Thyroid gland (tissue), 4 donors: ENCODE measurements at regions not wholly inside any gene's neighbourhood (a gene's known extent, or its start where the extent isn't known, plus 50 kb on each side); places are given as distances from the start of the nearest gene placed in this dataset.

ENCODE experiments used
- DNase-seq, 2 donors: peaks; one replicate each; pipeline ENCODE4 v3.0.0-alpha.2; 2019
- H3K27ac ChIP-seq, 3 donors: fragments of 200-600 bp; sonication (generic); 1 replicate in 2 of 3; 2 replicates in 1 of 3; pipeline ENCODE4 v1.5.1; 2016 to 2019; ENCODE audit warnings: mild to moderate bottlenecking in 1 of 3, moderate library complexity in 1 of 3
- H3K27me3 ChIP-seq: fragments of 200-600 bp; sonication (generic); one replicate; pipeline ENCODE4 v1.5.1; 2019
- H3K36me3 ChIP-seq, 2 donors: fragments of 200-600 bp; sonication (generic); one replicate each; pipeline ENCODE4 v1.5.1; 2016 to 2019
- H3K4me1 ChIP-seq, 2 donors: fragments of 200-600 bp; sonication (generic); one replicate each; pipeline ENCODE4 v1.5.1; 2017 to 2019
- H3K4me3 ChIP-seq, 3 donors: fragments of 200-600 bp; sonication (generic); replicated peaks in 1 of 3; 1 replicate in 2 of 3; 2 replicates in 1 of 3; pipeline ENCODE4 v1.5.1; 2016; ENCODE audit warnings: mild to moderate bottlenecking in 1 of 3
- H3K9me3 ChIP-seq: fragments of 200-600 bp; sonication (generic); one replicate; pipeline ENCODE4 v1.5.1; 2017
- POLR2A ChIP-seq, 2 donors: fragments of 450-650 bp; IDR thresholded peaks; one replicate each; pipeline ENCODE4 v1.6.1; 2017; ENCODE audit warnings: antibody characterized with exemption in 2 of 2, mild to moderate bottlenecking in 2 of 2, moderate library complexity in 1 of 2
- WGBS, 2 donors: methylation state at CpG; one replicate each; pipeline ENCODE4 v1.1.5; 2017; 5-methylcytosine and 5-hydroxymethylcytosine counted together
- intact Hi-C: fragments of 100-400 bp; cut with DNase I; formaldehyde crosslinking; loops from one replicate; pipeline ENCODE4 v1.15.1; 2023
- TF ChIP-seq, protein P1 (sequence below), 6 experiments: fragments of 200-600 bp in 3 of 6; fragments of 450-650 bp in 3 of 6; sonication (generic) in 3 of 6; IDR thresholded peaks; one replicate each; pipeline ENCODE4 v1.5.1; 2016 to 2019; ENCODE audit warnings: antibody characterized with exemption in 6 of 6, mild to moderate bottlenecking in 2 of 6, inconsistent platforms in 1 of 6, moderate library complexity in 1 of 6

DNA sequence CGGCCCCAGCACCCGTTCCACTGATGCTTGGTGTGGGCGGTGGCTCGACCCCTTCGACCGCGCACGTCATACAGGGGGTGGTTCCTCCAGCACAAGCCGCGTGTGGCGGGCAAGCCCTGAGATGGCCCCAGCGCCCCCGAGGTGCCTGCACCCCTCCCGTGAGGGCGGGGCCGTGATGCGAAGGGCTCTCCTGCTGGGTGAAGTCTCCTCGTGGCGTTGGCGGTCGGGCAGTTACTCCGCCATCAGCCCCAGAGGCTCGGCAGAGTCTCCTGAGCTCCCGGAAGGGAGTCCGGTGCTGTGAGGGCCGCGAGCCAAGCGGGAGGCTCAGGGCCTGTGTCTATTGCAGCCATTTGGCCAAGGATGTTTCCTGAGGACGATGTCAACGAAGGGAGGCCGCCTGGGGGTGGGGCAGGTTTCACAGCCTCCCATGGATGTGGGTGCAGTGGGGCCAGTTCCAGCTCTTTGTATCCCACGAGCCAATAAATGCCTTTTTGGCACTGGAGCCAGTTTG, 78.1 kb upstream of the GALNT9 start:
- H3K27me3 ChIP-seq, result no peaks in the 10 kb centered on the region
- intact Hi-C loops, result loop anchor here (10.0 kb wide), 1 partner anchor 253 kb away; no protein-coding TSS in a partner anchor
- no peaks in the 10 kb centered on the region for H3K36me3 ChIP-seq
- H3K4me1 ChIP-seq, result no peaks in the 10 kb centered on the region
- 27 to 54% methylated on average over 9 of the region's 32 CpGs for whole genome bisulfite sequencing, 2 donors
- no peak for DNase-seq
- no peaks in the 10 kb centered on the region for H3K9me3 ChIP-seq
- no peak overlapping the region for H3K4me3 ChIP-seq
- TF ChIP-seq, protein P1, sequence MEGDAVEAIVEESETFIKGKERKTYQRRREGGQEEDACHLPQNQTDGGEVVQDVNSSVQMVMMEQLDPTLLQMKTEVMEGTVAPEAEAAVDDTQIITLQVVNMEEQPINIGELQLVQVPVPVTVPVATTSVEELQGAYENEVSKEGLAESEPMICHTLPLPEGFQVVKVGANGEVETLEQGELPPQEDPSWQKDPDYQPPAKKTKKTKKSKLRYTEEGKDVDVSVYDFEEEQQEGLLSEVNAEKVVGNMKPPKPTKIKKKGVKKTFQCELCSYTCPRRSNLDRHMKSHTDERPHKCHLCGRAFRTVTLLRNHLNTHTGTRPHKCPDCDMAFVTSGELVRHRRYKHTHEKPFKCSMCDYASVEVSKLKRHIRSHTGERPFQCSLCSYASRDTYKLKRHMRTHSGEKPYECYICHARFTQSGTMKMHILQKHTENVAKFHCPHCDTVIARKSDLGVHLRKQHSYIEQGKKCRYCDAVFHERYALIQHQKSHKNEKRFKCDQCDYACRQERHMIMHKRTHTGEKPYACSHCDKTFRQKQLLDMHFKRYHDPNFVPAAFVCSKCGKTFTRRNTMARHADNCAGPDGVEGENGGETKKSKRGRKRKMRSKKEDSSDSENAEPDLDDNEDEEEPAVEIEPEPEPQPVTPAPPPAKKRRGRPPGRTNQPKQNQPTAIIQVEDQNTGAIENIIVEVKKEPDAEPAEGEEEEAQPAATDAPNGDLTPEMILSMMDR (IDR thresholded peaks at IDR 0.05), result no peak
- no peak for TF ChIP-seq POLR2A (IDR thresholded peaks at IDR 0.05)
- H3K27ac ChIP-seq, result no peak overlapping the region

DNA sequence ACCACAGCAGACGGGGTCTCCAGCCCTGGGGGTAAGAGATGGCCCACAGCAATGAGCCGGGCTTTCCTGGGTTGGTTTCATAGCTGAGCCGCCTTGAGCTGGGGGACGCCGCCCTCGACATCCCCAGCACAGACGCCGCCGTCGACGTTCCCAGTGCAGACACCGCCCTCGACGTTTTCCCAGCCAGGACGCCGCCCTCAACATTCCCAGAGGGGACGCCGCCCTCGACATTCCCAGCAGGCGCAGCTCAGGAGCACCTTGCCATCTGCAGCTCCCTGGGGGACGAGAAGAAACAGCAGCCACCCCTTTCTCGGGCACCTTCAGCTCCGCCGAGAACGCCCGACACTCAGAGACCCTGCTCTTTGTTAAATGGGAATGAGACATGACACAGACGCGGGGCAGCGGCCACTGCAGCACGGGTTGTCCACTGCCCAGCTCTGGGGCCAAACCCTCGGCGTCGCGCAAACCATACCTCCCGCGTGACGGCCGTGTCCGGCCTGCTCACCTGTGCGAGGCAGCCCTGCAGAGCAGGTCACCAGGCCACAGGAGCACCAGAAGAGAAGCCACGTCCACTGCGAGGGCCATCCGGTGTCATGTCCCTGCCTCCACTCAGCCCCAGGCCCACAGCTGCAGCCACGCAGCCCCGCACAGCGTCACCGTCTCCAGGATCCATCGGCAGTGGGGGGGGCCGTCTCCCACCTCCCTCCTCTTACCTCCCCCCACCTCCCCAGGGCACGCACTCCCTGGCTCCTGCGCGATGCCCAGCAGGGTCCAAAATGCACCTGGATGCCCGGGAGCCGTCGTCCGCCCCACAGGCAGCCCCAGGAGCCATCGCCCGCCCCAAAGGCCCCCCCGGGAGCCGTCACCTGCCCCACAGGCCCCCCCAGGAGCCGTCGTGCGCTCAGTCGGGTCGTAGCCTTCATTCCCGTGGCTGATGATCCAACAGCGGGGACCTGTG, 77.4 kb upstream of the GALNT9 start:
- Histone ChIP-seq H3K4me1 (no peaks in the 10 kb centered on the region), H3K27ac (no peak overlapping the region), H3K27me3 (no peaks in the 10 kb centered on the region), H3K4me3 (no peak overlapping the region), H3K36me3 (no peaks in the 10 kb centered on the region), H3K9me3 (no peaks in the 10 kb centered on the region)
- DNase-seq, result no peak
- no peak for TF ChIP-seq POLR2A (IDR thresholded peaks at IDR 0.05)
- TF ChIP-seq, protein P1 (IDR thresholded peaks at IDR 0.05), result no peak
- WGBS, 2 donors, result 81 to 84% methylated on average over 38 to 60 of the region's 67 CpGs
- intact Hi-C loops, result loop anchor here (10.0 kb wide), 1 partner anchor 252 kb away; no protein-coding TSS in a partner anchor

DNA sequence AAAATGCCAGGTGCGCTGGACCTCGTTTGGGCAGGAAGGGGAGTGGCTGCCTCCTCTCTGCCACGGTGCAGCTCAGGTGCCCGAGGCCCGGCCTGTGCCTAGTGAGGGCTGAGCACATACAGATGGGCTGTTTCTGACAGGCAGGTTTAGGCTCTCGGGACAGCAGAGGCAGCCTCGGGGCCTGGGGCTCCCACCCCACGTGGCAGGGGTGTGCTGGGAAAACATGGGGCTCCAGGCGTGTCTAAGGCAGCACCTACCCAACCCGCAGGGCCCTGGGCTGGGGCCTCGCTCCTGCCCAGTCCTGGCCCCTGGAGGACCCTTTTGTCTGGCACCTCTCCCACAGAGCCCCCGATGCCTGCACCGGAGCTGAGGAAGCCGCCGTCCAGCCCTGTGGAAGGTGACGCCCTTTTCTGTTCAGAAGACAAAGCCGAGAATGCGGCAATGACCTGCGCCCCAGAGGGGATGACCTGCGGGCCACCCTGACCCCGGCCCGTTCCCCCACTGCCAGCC, 76.4 kb upstream of the GALNT9 start:
- no peak for DNase-seq
- Histone ChIP-seq H3K27me3 (no peaks in the 10 kb centered on the region), H3K4me3 (no peak overlapping the region), H3K36me3 (no peaks in the 10 kb centered on the region), H3K27ac (no peak overlapping the region), H3K4me1 (no peaks in the 10 kb centered on the region), H3K9me3 (no peaks in the 10 kb centered on the region)
- intact Hi-C loops, result loop anchor here (10.0 kb wide), 1 partner anchor 251 kb away; no protein-coding TSS in a partner anchor
- no peak for TF ChIP-seq POLR2A (IDR thresholded peaks at IDR 0.05)
- TF ChIP-seq, protein P1 (IDR thresholded peaks at IDR 0.05), result no peak
- 69 to 70% methylated on average over 19 to 20 of the region's 22 CpGs for WGBS, 2 donors

DNA sequence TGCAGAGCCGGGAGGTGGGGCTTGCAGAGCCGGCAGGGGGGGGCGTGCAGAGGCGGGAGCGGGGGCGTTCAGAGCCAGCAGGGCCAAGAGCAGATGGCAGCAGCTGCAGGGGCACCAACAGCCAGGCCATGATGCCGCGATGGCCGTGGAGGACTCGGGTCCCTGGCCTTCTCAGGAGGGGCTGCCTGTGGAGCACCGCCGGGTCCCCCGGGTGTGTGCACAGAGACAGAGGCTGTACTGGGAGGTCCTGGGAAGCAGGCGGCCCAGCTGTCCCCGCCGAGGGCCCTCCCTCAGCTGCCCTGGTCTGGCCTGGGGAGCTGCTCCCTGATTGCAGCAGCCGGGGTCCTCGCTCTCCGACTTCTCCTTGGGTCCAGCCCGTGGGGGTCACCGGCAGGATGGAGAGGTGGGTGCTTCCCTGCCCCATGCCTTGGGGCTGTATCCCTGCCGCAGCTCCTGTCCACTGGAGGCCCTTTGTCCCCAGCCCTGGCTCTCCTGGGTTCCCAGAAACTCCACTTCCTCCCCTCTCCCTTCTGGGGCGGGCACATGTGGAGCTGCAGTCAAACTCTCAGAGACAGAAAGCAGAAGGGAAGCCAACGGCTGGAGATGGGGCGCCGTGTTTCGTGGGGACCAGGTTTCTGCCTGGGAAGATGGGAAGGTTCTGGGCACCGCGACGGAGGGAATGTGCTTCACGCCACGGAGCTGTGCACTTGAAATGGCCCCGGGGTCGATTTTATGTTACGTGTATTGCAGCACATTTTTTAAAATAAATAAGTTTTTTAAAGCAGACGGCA, 75.8 kb upstream of the GALNT9 start:
- intact Hi-C loops, result loop anchor here (10.0 kb wide), 1 partner anchor 250 kb away; no protein-coding TSS in a partner anchor
- no peaks in the 10 kb centered on the region for H3K36me3 ChIP-seq
- no peaks in the 10 kb centered on the region for H3K4me1 ChIP-seq
- no peak overlapping the region for H3K4me3 ChIP-seq
- H3K9me3 ChIP-seq, result no peaks in the 10 kb centered on the region
- no peak overlapping the region for H3K27ac ChIP-seq
- TF ChIP-seq, protein P1 (IDR thresholded peaks at IDR 0.05), result no peak
- no peak for TF ChIP-seq POLR2A (IDR thresholded peaks at IDR 0.05)
- no peaks in the 10 kb centered on the region for H3K27me3 ChIP-seq
- no peak for DNase-seq
- 69 to 74% methylated on average over 15 to 22 of the region's 36 CpGs for WGBS, 2 donors
